ENCODE measurements at regions not wholly inside any gene's neighbourhood (a gene's known extent, or its start where the extent isn't known, plus 50 kb on each side); places are given as distances from the start of the nearest gene placed in this dataset.
"Not testable (repeated sequence)": the region's sequence is repeated elsewhere in the genome, so short reads cannot be mapped to it uniquely, and the experiment has no call there.

- DNase-seq (ENCODE audit: low read depth in 2 of 2): no peak
- no peak for TF ChIP-seq CTCF (IDR thresholded peaks at IDR 0.05; ENCODE audit: low read depth, low read length)
- no peak overlapping the region for H3K4me3 ChIP-seq (replicated peaks in 1 of 2; ENCODE audit: low read depth in 2 of 2, low read length in 2 of 2)
Measured at GRCh38 chr12:119931402-119931801, 54.3 kb upstream of the CIT start.

GRCh38 chr12:119932921-119933320 lies 55.8 kb upstream of the CIT start:
- no peak for TF ChIP-seq CTCF (IDR thresholded peaks at IDR 0.05; ENCODE audit: low read depth, low read length)
- DNase-seq (ENCODE audit: low read depth in 2 of 2): no peak
- H3K4me3 ChIP-seq (replicated peaks in 1 of 2; ENCODE audit: low read depth in 2 of 2, low read length in 2 of 2): no peak overlapping the region

- not testable (repeated sequence) for DNase-seq (ENCODE audit: low read depth in 2 of 2); H3K4me3 ChIP-seq (replicated peaks in 1 of 2; ENCODE audit: low read depth in 2 of 2, low read length in 2 of 2)
Measured at GRCh38 chr12:119934780-119935179, 54.3 kb upstream of the BICDL1 start.

- no peak for TF ChIP-seq CTCF (IDR thresholded peaks at IDR 0.05; ENCODE audit: low read depth, low read length)
- DNase-seq (ENCODE audit: low read depth in 2 of 2): no peak
- no peak overlapping the region for H3K4me3 ChIP-seq (replicated peaks in 1 of 2; ENCODE audit: low read depth in 2 of 2, low read length in 2 of 2)
Measured at GRCh38 chr12:119936705-119937311, 52.2 kb upstream of the BICDL1 start.

GRCh38 chr12:119938049-119938667 lies 50.9 kb upstream of the BICDL1 start:
- TF ChIP-seq CTCF (IDR thresholded peaks at IDR 0.05; ENCODE audit: low read depth, low read length): peak; percentile 84
- no peak overlapping the region for H3K4me3 ChIP-seq (replicated peaks in 1 of 2; ENCODE audit: low read depth in 2 of 2, low read length in 2 of 2)
- peak; percentile 65 to 72 for DNase-seq (ENCODE audit: low read depth in 2 of 2)

Data from cardiac fibroblast (primary cell).